ENCODE measurements at regions not wholly inside any gene's neighbourhood (a gene's known extent, or its start where the extent isn't known, plus 50 kb on each side); places are given as distances from the start of the nearest gene placed in this dataset.

- no peak overlapping the region for H3K27ac Mint-ChIP-seq
Measured at GRCh38 chr5:61754792-61755191, 422.7 kb downstream of the ZSWIM6 start.

DNA sequence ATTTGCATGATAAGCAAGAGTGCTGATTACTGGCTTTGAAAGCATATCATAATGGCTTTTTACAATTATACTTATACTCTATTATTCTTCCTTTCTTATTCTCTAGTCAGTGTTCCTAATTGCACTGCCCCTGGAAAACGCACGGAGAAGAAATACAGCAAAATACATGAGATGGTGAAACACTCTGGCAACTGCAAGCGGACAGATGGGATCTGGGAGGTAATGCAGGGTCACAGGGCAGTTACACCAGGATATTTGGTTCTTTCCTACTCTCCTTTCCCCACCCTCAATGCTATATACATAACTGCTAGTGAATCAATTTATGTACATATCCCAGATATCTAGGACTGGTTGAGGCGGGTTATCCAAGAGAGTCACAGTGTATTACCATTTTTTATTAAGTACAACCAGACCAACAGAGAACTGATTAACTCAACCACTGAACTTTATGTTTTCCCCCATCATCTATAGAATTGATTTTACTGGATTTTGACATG lies 423.7 kb downstream of the ZSWIM6 start:
- Mint-ChIP-seq H3K36me3 (ENCODE audit: insufficient read depth) (no peaks in the 10 kb centered on the region), H3K4me3 (ENCODE audit: low read depth) (no peak overlapping the region), H3K9me3 (ENCODE audit: low read depth) (no peaks in the 10 kb centered on the region), H3K4me1 (ENCODE audit: low read depth) (no peaks in the 10 kb centered on the region), H3K27me3 (peaks cover 7% of the 10 kb centered on the region), H3K27ac (no peak overlapping the region)
- no peak for DNase-seq (ENCODE audit: low spot score, unreplicated experiment)
- no peak for TF ChIP-seq CTCF (IDR thresholded peaks at IDR 0.05; ENCODE audit: unreplicated experiment)

More at GRCh38 chr5:61754792-61755191, 422.7 kb downstream of the ZSWIM6 start:
- no peak for DNase-seq (ENCODE audit: low spot score, unreplicated experiment)
- H3K4me1 Mint-ChIP-seq (ENCODE audit: low read depth), result no peaks in the 10 kb centered on the region
- H3K36me3 Mint-ChIP-seq (ENCODE audit: insufficient read depth), result no peaks in the 10 kb centered on the region
- H3K27me3 Mint-ChIP-seq, result peaks cover 7% of the 10 kb centered on the region
- H3K9me3 Mint-ChIP-seq (ENCODE audit: low read depth), result peaks cover 5% of the 10 kb centered on the region
- no peak for TF ChIP-seq CTCF (IDR thresholded peaks at IDR 0.05; ENCODE audit: unreplicated experiment)
- H3K4me3 Mint-ChIP-seq (ENCODE audit: low read depth), result no peak overlapping the region

DNA sequence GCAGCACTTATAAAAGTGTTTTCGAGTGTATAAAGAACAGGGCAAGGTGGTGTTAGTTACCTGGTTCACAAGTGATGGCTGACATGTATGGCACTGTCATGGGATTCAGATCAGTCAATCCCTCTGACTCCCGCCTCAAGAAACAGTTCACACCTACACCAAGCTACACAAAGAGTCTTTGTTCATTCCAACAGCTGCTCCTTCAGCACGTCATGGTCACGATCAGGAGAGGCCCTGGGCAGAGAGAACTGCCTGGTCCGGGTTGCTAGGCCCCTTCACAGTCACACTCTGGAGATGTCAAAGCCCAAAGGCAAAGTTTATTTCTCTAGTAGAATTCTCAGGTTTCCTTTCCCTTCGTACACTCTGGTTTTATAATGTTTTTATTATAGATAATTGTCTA lies 426.7 kb downstream of the ZSWIM6 start:
- Mint-ChIP-seq H3K4me1 (ENCODE audit: low read depth) (no peaks in the 10 kb centered on the region), H3K36me3 (ENCODE audit: insufficient read depth) (no peaks in the 10 kb centered on the region), H3K27me3 (peaks cover 5% of the 10 kb centered on the region), H3K4me3 (ENCODE audit: low read depth) (no peak overlapping the region), H3K9me3 (ENCODE audit: low read depth) (peaks cover 6% of the 10 kb centered on the region), H3K27ac (no peak overlapping the region)
- no peak for TF ChIP-seq CTCF (IDR thresholded peaks at IDR 0.05; ENCODE audit: unreplicated experiment)
- DNase-seq (ENCODE audit: low spot score, unreplicated experiment), result no peak

- no peak overlapping the region for H3K4me3 Mint-ChIP-seq (ENCODE audit: low read depth)
- H3K27ac Mint-ChIP-seq, result no peak overlapping the region
- DNase-seq (ENCODE audit: low spot score, unreplicated experiment), result no peak
- H3K36me3 Mint-ChIP-seq (ENCODE audit: insufficient read depth), result no peaks in the 10 kb centered on the region
- H3K27me3 Mint-ChIP-seq, result peaks cover 13% of the 10 kb centered on the region
- H3K4me1 Mint-ChIP-seq (ENCODE audit: low read depth), result no peaks in the 10 kb centered on the region
- peaks cover 6% of the 10 kb centered on the region for H3K9me3 Mint-ChIP-seq (ENCODE audit: low read depth)
- TF ChIP-seq CTCF (IDR thresholded peaks at IDR 0.05; ENCODE audit: unreplicated experiment), result no peak
Measured at GRCh38 chr5:61765471-61765870, 433.4 kb downstream of the ZSWIM6 start.

DNA sequence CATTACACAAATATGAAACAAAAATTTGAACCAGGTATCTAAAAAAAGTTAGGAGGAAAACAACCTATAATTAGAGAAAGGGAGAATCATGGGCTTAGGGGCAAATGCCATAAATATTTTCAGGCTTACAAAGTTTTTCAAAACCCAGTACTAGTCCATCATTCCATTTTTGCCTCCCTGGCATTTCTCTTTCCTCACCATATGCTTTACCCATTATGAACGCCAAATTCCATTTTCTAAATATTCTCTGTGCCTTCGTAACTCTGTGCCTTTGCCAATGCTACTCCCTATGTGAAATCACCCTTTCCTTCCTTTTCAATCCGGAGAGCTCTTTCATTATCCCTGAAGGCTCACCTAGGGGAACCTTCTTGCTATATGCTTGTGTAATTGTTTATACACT lies 434.1 kb downstream of the ZSWIM6 start:
- Mint-ChIP-seq H3K4me3 (ENCODE audit: low read depth) (no peak overlapping the region), H3K27ac (no peak overlapping the region), H3K9me3 (ENCODE audit: low read depth) (peaks cover 6% of the 10 kb centered on the region), H3K36me3 (ENCODE audit: insufficient read depth) (no peaks in the 10 kb centered on the region), H3K27me3 (peaks cover 16% of the 10 kb centered on the region), H3K4me1 (ENCODE audit: low read depth) (no peaks in the 10 kb centered on the region)
- no peak for DNase-seq (ENCODE audit: low spot score, unreplicated experiment)
- no peak for TF ChIP-seq CTCF (IDR thresholded peaks at IDR 0.05; ENCODE audit: unreplicated experiment)
